HCT116 (cell line): ENCODE measurements at regions not wholly inside any gene's neighbourhood (a gene's known extent, or its start where the extent isn't known, plus 50 kb on each side); places are given as distances from the start of the nearest gene placed in this dataset.

Experiments used
- ATAC-seq: fragments of 200-7000 bp; cut with Tn5 transposase; 2 replicates; pipeline ENCODE4 v1.9.1; 2020; ENCODE audit warnings: mild to moderate bottlenecking, moderate library complexity
- BruUV-seq: library from RNA; stranded (reverse); fragments of 400-500 nt; replicated peaks from 2 replicates; lab custom pipeline; 2021; lab: Mats Ljungman, UMichigan
- CTCF ChIA-PET: fragments of 300-600 bp; sonication (Branson Sonifier 250); formaldehyde crosslinking; loops from one replicate; lab custom pipeline; 2021; ENCODE audit warnings: antibody characterized with exemption; lab: Charles Lee
- POLR2A ChIA-PET: fragments of 300-600, 350-600 bp; sonication (Branson Sonifier 250); formaldehyde crosslinking; loops from one replicate; lab custom pipeline; 2021; ENCODE audit warnings: antibody characterized with exemption; lab: Charles Lee
- RAD21 ChIA-PET, 2 experiments: fragments of 300-600 bp; sonication (Branson Sonifier 250); formaldehyde crosslinking; loops; one replicate each; lab custom pipeline; 2023; ENCODE audit warnings: low total read pairs in 2 of 2; ENCODE audit not compliant: uncharacterized antibody in 2 of 2, unreplicated experiment in 2 of 2, low non-redundant PET in 1 of 2; lab: Charles Lee
- DNase-seq: peaks from one replicate; pipeline ENCODE4 v3.0.0-alpha.2; 2010; ENCODE audit warnings: low read depth, low spot score
- H2AFZ ChIP-seq: fragments of 200-600 bp; shearing (Covaris generic), sonication (generic); 2 replicates; pipeline ENCODE4 v1.6.1; 2017; ENCODE audit warnings: low read depth, mixed run types, mixed read lengths, antibody characterized with exemption, low read length; ENCODE audit not compliant: poor library complexity, severe bottlenecking
- H3K27ac ChIP-seq: 2 replicates; pipeline ENCODE4 v1.5.1; 2012; ENCODE audit warnings: low read depth, low read length
- H3K27me3 ChIP-seq: fragments of 200-600 bp; sonication (generic); 2 replicates; pipeline ENCODE4 v1.6.1; 2016; ENCODE audit warnings: mixed run types, low read length, mixed read lengths; ENCODE audit not compliant: insufficient read depth
- H3K36me3 ChIP-seq, 2 experiments: fragments of 200-500 bp in 1 of 2; fragments of 200-600 bp in 1 of 2; sonication (Bioruptor generic) in 1 of 2; sonication (generic) in 1 of 2; 2 replicates each; pipeline versions ENCODE4 v1.5.1 to v1.6.1; 2014 to 2016; ENCODE audit warnings: low read length in 2 of 2, inconsistent platforms in 1 of 2, mixed read lengths in 1 of 2, mixed run types in 1 of 2; ENCODE audit not compliant: insufficient read depth in 2 of 2, control insufficient read depth in 1 of 2
- H3K4me1 ChIP-seq, 2 experiments: fragments of 200-600 bp in 1 of 2; sonication (generic) in 1 of 2; 2 replicates each; pipeline versions ENCODE4 v1.5.1 to v1.6.1; 2012 to 2017; ENCODE audit warnings: low read length in 2 of 2, inconsistent platforms in 1 of 2, mild to moderate bottlenecking in 1 of 2, mixed read lengths in 1 of 2, mixed run types in 1 of 2, moderate library complexity in 1 of 2; ENCODE audit not compliant: insufficient read depth in 2 of 2, control insufficient read depth in 1 of 2
- H3K4me2 ChIP-seq: fragments of 200-600 bp; sonication (generic); 2 replicates; pipeline ENCODE4 v1.6.1; 2017; ENCODE audit warnings: mixed run types, low read length, mixed read lengths
- H3K4me3 ChIP-seq, 2 experiments: fragments of 200-600 bp in 1 of 2; sonication (generic) in 1 of 2; replicated peaks in 1 of 2; 2 replicates each; pipeline ENCODE4 v1.5.1; 2011 to 2016; ENCODE audit warnings: low read length in 2 of 2, control low read depth in 1 of 2, low read depth in 1 of 2, mild to moderate bottlenecking in 1 of 2, mixed read lengths in 1 of 2, mixed run types in 1 of 2
- H3K79me2 ChIP-seq: fragments of 200-600 bp; sonication (generic); 2 replicates; pipeline ENCODE4 v1.6.1; 2017; ENCODE audit warnings: mild to moderate bottlenecking, mixed run types, low read length, moderate library complexity, mixed read lengths; ENCODE audit not compliant: insufficient read depth
- H3K9ac ChIP-seq: fragments of 200-600 bp; sonication (generic); 2 replicates; pipeline ENCODE4 v1.6.1; 2016; ENCODE audit warnings: low read length, mixed read lengths
- H3K9me2 ChIP-seq: fragments of 200-600 bp; sonication (generic), shearing (Covaris generic); 2 replicates; pipeline ENCODE4 v1.6.1; 2017; ENCODE audit warnings: mixed run types, mild to moderate bottlenecking, moderate library complexity; ENCODE audit not compliant: insufficient read depth
- H3K9me3 ChIP-seq, 2 experiments: fragments of 200-500 bp in 1 of 2; fragments of 200-600 bp in 1 of 2; sonication (Bioruptor generic) in 1 of 2; sonication (generic) in 1 of 2; 2 replicates each; pipeline ENCODE4 v1.6.1; 2014 to 2017; ENCODE audit warnings: low read length in 2 of 2, mixed read lengths in 2 of 2, inconsistent platforms in 1 of 2, low read depth in 1 of 2, mild to moderate bottlenecking in 1 of 2, mixed run types in 1 of 2, moderate library complexity in 1 of 2; ENCODE audit not compliant: control insufficient read depth in 1 of 2, insufficient read depth in 1 of 2
- H4K20me1 ChIP-seq: fragments of 200-600 bp; sonication (generic), shearing (Covaris generic); 2 replicates; pipeline ENCODE4 v1.6.1; 2017; ENCODE audit warnings: mixed run types, mild to moderate bottlenecking, moderate library complexity; ENCODE audit not compliant: insufficient read depth
- ATF3 ChIP-seq: IDR thresholded peaks from 2 replicates; pipeline ENCODE4 v1.6.1; 2012
- CBX3 ChIP-seq: IDR thresholded peaks from 2 replicates; pipeline ENCODE4 v1.6.1; 2012; ENCODE audit warnings: low read depth
- CEBPB ChIP-seq: IDR thresholded peaks from 2 replicates; pipeline ENCODE4 v1.6.1; 2012; ENCODE audit warnings: low read depth
- CTCF ChIP-seq, 3 experiments: fragments of 200-600 bp in 1 of 3; sonication (generic) in 1 of 3; IDR thresholded peaks in 2 of 3; conservative IDR thresholded peaks in 1 of 3; 2 replicates each; pipeline ENCODE4 v1.5.1; 2012 to 2017; ENCODE audit warnings: low read depth in 2 of 3, low read length in 2 of 3, antibody characterized with exemption in 1 of 3, borderline replicate concordance in 1 of 3, control low read depth in 1 of 3, mild to moderate bottlenecking in 1 of 3, mixed read lengths in 1 of 3, mixed run types in 1 of 3, moderate library complexity in 1 of 3; ENCODE audit not compliant: insufficient read depth in 1 of 3
- ELF1 ChIP-seq: IDR thresholded peaks from 2 replicates; pipeline ENCODE4 v1.6.1; 2012; ENCODE audit warnings: low read depth, borderline replicate concordance
- EZH2 ChIP-seq: fragments of 200-600 bp; sonication (generic); IDR thresholded peaks from 2 replicates; pipeline ENCODE4 v1.6.1; 2017; ENCODE audit warnings: antibody characterized with exemption, mixed run types
- EZH2phosphoT487 ChIP-seq: fragments of 200-600 bp; IDR thresholded peaks from 2 replicates; pipeline ENCODE4 v1.6.1; 2018; ENCODE audit warnings: antibody characterized with exemption, borderline replicate concordance
- FOSL1 ChIP-seq: IDR thresholded peaks from 2 replicates; pipeline ENCODE4 v1.6.1; 2012; ENCODE audit warnings: low read depth
- JUND ChIP-seq: IDR thresholded peaks from 2 replicates; pipeline ENCODE4 v1.6.1; 2012
- MAX ChIP-seq: IDR thresholded peaks from 2 replicates; pipeline ENCODE4 v1.6.1; 2012
- POLR2A ChIP-seq: IDR thresholded peaks from 2 replicates; pipeline ENCODE4 v1.7.0; 2011; ENCODE audit warnings: borderline replicate concordance; ENCODE audit not compliant: insufficient read depth, insufficient read length; ENCODE audit errors: extremely low read depth
- POLR2AphosphoS5 ChIP-seq: IDR thresholded peaks from 2 replicates; pipeline ENCODE4 v1.6.1; 2011; ENCODE audit warnings: mild to moderate bottlenecking, low read depth, low read length, moderate library complexity
- RAD21 ChIP-seq: IDR thresholded peaks from 2 replicates; pipeline ENCODE4 v1.6.1; 2012; ENCODE audit warnings: low read depth, mild to moderate bottlenecking
- REST ChIP-seq: IDR thresholded peaks from 2 replicates; pipeline ENCODE4 v1.6.1; 2012; ENCODE audit warnings: low read depth
- SIN3A ChIP-seq: IDR thresholded peaks from 2 replicates; pipeline ENCODE4 v1.6.1; 2012; ENCODE audit warnings: low read depth
- TCF7L2 ChIP-seq: IDR thresholded peaks from 2 replicates; pipeline ENCODE4 v1.7.0; 2011; ENCODE audit warnings: borderline replicate concordance, inconsistent platforms; ENCODE audit not compliant: insufficient read depth, insufficient read length; ENCODE audit errors: extremely low read depth
- ZBTB33 ChIP-seq: IDR thresholded peaks from 2 replicates; pipeline ENCODE4 v1.6.1; 2011; ENCODE audit warnings: mild to moderate bottlenecking, low read length, moderate library complexity; ENCODE audit not compliant: insufficient replicate concordance; ENCODE audit errors: extremely low read depth
- ZFX ChIP-seq: fragments of 450-650 bp; IDR thresholded peaks from 2 replicates; pipeline ENCODE4 v1.6.1; 2017
- ZNF274 ChIP-seq: fragments of 200-500 bp; sonication (Bioruptor generic); IDR thresholded peaks from 2 replicates; pipeline ENCODE4 v1.6.1; 2014; ENCODE audit warnings: mild to moderate bottlenecking, low read depth, low read length, inconsistent platforms
- intact Hi-C: fragments of 100-400 bp; cut with micrococcal nuclease; formaldehyde crosslinking; loops from 2 replicates; pipeline ENCODE4 v1.10.0; 2022

GRCh38 chr18:30175621-30176225 lies 866.8 kb downstream of the DSC3 start:
- H4K20me1 ChIP-seq: no peaks in the 10 kb centered on the region
- H3K9me3 ChIP-seq: no peaks in the 10 kb centered on the region
- H3K4me3 ChIP-seq: no peak overlapping the region
- no peaks in the 10 kb centered on the region for H3K27me3 ChIP-seq
- no peak overlapping the region for H3K4me2 ChIP-seq
- ChIA-PET RAD21 (no interaction called here), POLR2A (no interaction called here), CTCF (no interaction called here)
- no TSS peak for BruUV-seq
- no peaks in the 10 kb centered on the region for H3K36me3 ChIP-seq
- ATAC-seq (no peak), DNase-seq (no peak)
- no peak overlapping the region for H2AFZ ChIP-seq
- no peaks in the 10 kb centered on the region for H3K79me2 ChIP-seq
- no peaks in the 10 kb centered on the region for H3K9me2 ChIP-seq
- H3K9ac ChIP-seq: no peak overlapping the region
- TF ChIP-seq FOSL1 (no peak), TCF7L2 (no peak), RAD21 (no peak), JUND (no peak), SIN3A (no peak), POLR2AphosphoS5 (no peak), EZH2 (no peak), ZFX (no peak), POLR2A (no peak), ATF3 (no peak), CTCF (IDR thresholded peaks at IDR 0.05 in 2 of 3, conservative IDR thresholded peaks at IDR 0.05 in 1 of 3; ENCODE audit: borderline replicate concordance in 1 of 3, insufficient read depth in 1 of 3, low read depth in 2 of 3, low read length in 2 of 3) (no peak), ELF1 (no peak), ZNF274 (no peak), ZBTB33 (no peak), CEBPB (no peak), EZH2phosphoT487 (no peak), CBX3 (no peak), MAX (no peak), REST (no peak)
- no peak overlapping the region for H3K27ac ChIP-seq
- H3K4me1 ChIP-seq: no peaks in the 10 kb centered on the region
- intact Hi-C loops: no loop called here
